ENCODE measurements at regions not wholly inside any gene's neighbourhood (a gene's known extent, or its start where the extent isn't known, plus 50 kb on each side); places are given as distances from the start of the nearest gene placed in this dataset.

- Mint-ChIP-seq H3K4me1 (ENCODE audit: low read depth) (peaks cover 8% of the 10 kb centered on the region), H3K27ac (no peak overlapping the region), H3K4me3 (no peak overlapping the region), H3K27me3 (peaks cover 4% of the 10 kb centered on the region), H3K9me3 (peaks cover 14% of the 10 kb centered on the region), H3K36me3 (ENCODE audit: low read depth) (no peaks in the 10 kb centered on the region)
- intact Hi-C loops (cut with micrococcal nuclease): no loop called here
These were observed 385.9 kb downstream of the MFSD1 start for GRCh38 chr3:159187706-159188105.

GRCh38 chr3:159189994-159190669 is 388.3 kb downstream of the MFSD1 start:
- no peaks in the 10 kb centered on the region for H3K9me3 Mint-ChIP-seq
- intact Hi-C loops (cut with micrococcal nuclease): no loop called here
- peaks cover 4% of the 10 kb centered on the region for H3K27me3 Mint-ChIP-seq
- no peak overlapping the region for H3K27ac Mint-ChIP-seq
- no peak overlapping the region for H3K4me3 Mint-ChIP-seq
- no peaks in the 10 kb centered on the region for H3K36me3 Mint-ChIP-seq (ENCODE audit: low read depth)
- H3K4me1 Mint-ChIP-seq (ENCODE audit: low read depth): peaks cover 8% of the 10 kb centered on the region

GRCh38 chr3:159191447-159191846 is 389.6 kb downstream of the MFSD1 start:
- H3K4me3 Mint-ChIP-seq: no peak overlapping the region
- no peaks in the 10 kb centered on the region for H3K36me3 Mint-ChIP-seq (ENCODE audit: low read depth)
- H3K9me3 Mint-ChIP-seq: peaks cover 2% of the 10 kb centered on the region
- H3K27me3 Mint-ChIP-seq: peaks cover 4% of the 10 kb centered on the region
- H3K4me1 Mint-ChIP-seq (ENCODE audit: low read depth): no peaks in the 10 kb centered on the region
- intact Hi-C loops (cut with micrococcal nuclease): no loop called here
- no peak overlapping the region for H3K27ac Mint-ChIP-seq

- Mint-ChIP-seq H3K4me1 (ENCODE audit: low read depth) (no peaks in the 10 kb centered on the region), H3K36me3 (ENCODE audit: low read depth) (no peaks in the 10 kb centered on the region), H3K4me3 (no peak overlapping the region), H3K27ac (no peak overlapping the region), H3K9me3 (peaks cover 25% of the 10 kb centered on the region), H3K27me3 (no peaks in the 10 kb centered on the region)
- intact Hi-C loops (cut with micrococcal nuclease): no loop called here
These were observed 394.5 kb downstream of the MFSD1 start for GRCh38 chr3:159196359-159196758.

- H3K4me1 Mint-ChIP-seq (ENCODE audit: low read depth): no peaks in the 10 kb centered on the region
- no peak overlapping the region for H3K4me3 Mint-ChIP-seq
- H3K36me3 Mint-ChIP-seq (ENCODE audit: low read depth): no peaks in the 10 kb centered on the region
- H3K27me3 Mint-ChIP-seq: no peaks in the 10 kb centered on the region
- peaks cover 31% of the 10 kb centered on the region for H3K9me3 Mint-ChIP-seq
- H3K27ac Mint-ChIP-seq: no peak overlapping the region
- intact Hi-C loops (cut with micrococcal nuclease): no loop called here
These were observed 398.3 kb downstream of the MFSD1 start for GRCh38 chr3:159200176-159200575.

- Mint-ChIP-seq H3K36me3 (ENCODE audit: low read depth) (no peaks in the 10 kb centered on the region), H3K9me3 (peaks cover 16% of the 10 kb centered on the region), H3K27ac (no peak overlapping the region), H3K4me3 (no peak overlapping the region), H3K4me1 (ENCODE audit: low read depth) (no peaks in the 10 kb centered on the region), H3K27me3 (no peaks in the 10 kb centered on the region)
- intact Hi-C loops (cut with micrococcal nuclease): no loop called here
These were observed 406.2 kb downstream of the MFSD1 start for GRCh38 chr3:159208050-159208449.

GRCh38 chr3:159209459-159209858 is 407.6 kb downstream of the MFSD1 start:
- no peaks in the 10 kb centered on the region for H3K27me3 Mint-ChIP-seq
- H3K4me3 Mint-ChIP-seq: no peak overlapping the region
- H3K27ac Mint-ChIP-seq: no peak overlapping the region
- peaks cover 16% of the 10 kb centered on the region for H3K9me3 Mint-ChIP-seq
- intact Hi-C loops (cut with micrococcal nuclease): no loop called here
- H3K36me3 Mint-ChIP-seq (ENCODE audit: low read depth): no peaks in the 10 kb centered on the region
- no peaks in the 10 kb centered on the region for H3K4me1 Mint-ChIP-seq (ENCODE audit: low read depth)

GRCh38 chr3:159210336-159210735 is 408.5 kb downstream of the MFSD1 start:
- Mint-ChIP-seq H3K27me3 (no peaks in the 10 kb centered on the region), H3K27ac (no peak overlapping the region)

GRCh38 chr3:159216311-159216710 is 414.5 kb downstream of the MFSD1 start:
- H3K27me3 Mint-ChIP-seq: no peaks in the 10 kb centered on the region
- intact Hi-C loops (cut with micrococcal nuclease): no loop called here
- no peaks in the 10 kb centered on the region for H3K9me3 Mint-ChIP-seq

More at GRCh38 chr3:159210336-159210735, 408.5 kb downstream of the MFSD1 start:
- Mint-ChIP-seq H3K4me3 (no peak overlapping the region), H3K9me3 (peaks cover 10% of the 10 kb centered on the region), H3K36me3 (ENCODE audit: low read depth) (no peaks in the 10 kb centered on the region), H3K4me1 (ENCODE audit: low read depth) (no peaks in the 10 kb centered on the region)
- intact Hi-C loops (cut with micrococcal nuclease): no loop called here

GRCh38 chr3:159219231-159219630 is 417.4 kb downstream of the MFSD1 start:
- H3K27me3 Mint-ChIP-seq: no peaks in the 10 kb centered on the region
- H3K9me3 Mint-ChIP-seq: no peaks in the 10 kb centered on the region
- H3K4me1 Mint-ChIP-seq (ENCODE audit: low read depth): no peaks in the 10 kb centered on the region
- no peak overlapping the region for H3K4me3 Mint-ChIP-seq
- H3K36me3 Mint-ChIP-seq (ENCODE audit: low read depth): no peaks in the 10 kb centered on the region
- intact Hi-C loops (cut with micrococcal nuclease): no loop called here
- no peak overlapping the region for H3K27ac Mint-ChIP-seq

More at GRCh38 chr3:159216311-159216710, 414.5 kb downstream of the MFSD1 start:
- H3K4me1 Mint-ChIP-seq (ENCODE audit: low read depth): no peaks in the 10 kb centered on the region
- H3K4me3 Mint-ChIP-seq: no peak overlapping the region
- no peaks in the 10 kb centered on the region for H3K36me3 Mint-ChIP-seq (ENCODE audit: low read depth)
- no peak overlapping the region for H3K27ac Mint-ChIP-seq

- Mint-ChIP-seq H3K4me1 (ENCODE audit: low read depth) (no peaks in the 10 kb centered on the region), H3K27ac (no peak overlapping the region), H3K4me3 (no peak overlapping the region), H3K36me3 (ENCODE audit: low read depth) (no peaks in the 10 kb centered on the region), H3K9me3 (no peaks in the 10 kb centered on the region), H3K27me3 (no peaks in the 10 kb centered on the region)
- intact Hi-C loops (cut with micrococcal nuclease): no loop called here
These were observed 419.5 kb downstream of the MFSD1 start for GRCh38 chr3:159221335-159221734.

- Mint-ChIP-seq H3K36me3 (ENCODE audit: low read depth) (no peaks in the 10 kb centered on the region), H3K27ac (no peak overlapping the region), H3K4me3 (no peak overlapping the region), H3K4me1 (ENCODE audit: low read depth) (no peaks in the 10 kb centered on the region), H3K9me3 (peaks cover 9% of the 10 kb centered on the region), H3K27me3 (no peaks in the 10 kb centered on the region)
- intact Hi-C loops (cut with micrococcal nuclease): no loop called here
These were observed 427.3 kb downstream of the MFSD1 start for GRCh38 chr3:159229116-159229680.

GRCh38 chr3:159232966-159233365 is 431.1 kb downstream of the MFSD1 start:
- H3K4me3 Mint-ChIP-seq: no peak overlapping the region
- no peaks in the 10 kb centered on the region for H3K36me3 Mint-ChIP-seq (ENCODE audit: low read depth)
- H3K27ac Mint-ChIP-seq: no peak overlapping the region
- intact Hi-C loops (cut with micrococcal nuclease): no loop called here
- peaks cover 9% of the 10 kb centered on the region for H3K9me3 Mint-ChIP-seq
- H3K4me1 Mint-ChIP-seq (ENCODE audit: low read depth): no peaks in the 10 kb centered on the region
- peaks cover 2% of the 10 kb centered on the region for H3K27me3 Mint-ChIP-seq

- no peak overlapping the region for H3K27ac Mint-ChIP-seq
These were observed 431.9 kb downstream of the MFSD1 start for GRCh38 chr3:159233734-159234133.

GRCh38 chr3:159234306-159234705 is 432.5 kb downstream of the MFSD1 start:
- peaks cover 9% of the 10 kb centered on the region for H3K9me3 Mint-ChIP-seq
- no peak overlapping the region for H3K27ac Mint-ChIP-seq
- intact Hi-C loops (cut with micrococcal nuclease): no loop called here
- H3K27me3 Mint-ChIP-seq: peaks cover 6% of the 10 kb centered on the region
- H3K4me1 Mint-ChIP-seq (ENCODE audit: low read depth): no peaks in the 10 kb centered on the region
- H3K36me3 Mint-ChIP-seq (ENCODE audit: low read depth): no peaks in the 10 kb centered on the region
- no peak overlapping the region for H3K4me3 Mint-ChIP-seq

More at GRCh38 chr3:159233734-159234133, 431.9 kb downstream of the MFSD1 start:
- intact Hi-C loops (cut with micrococcal nuclease): no loop called here
- H3K9me3 Mint-ChIP-seq: peaks cover 9% of the 10 kb centered on the region
- peaks cover 5% of the 10 kb centered on the region for H3K27me3 Mint-ChIP-seq
- no peaks in the 10 kb centered on the region for H3K4me1 Mint-ChIP-seq (ENCODE audit: low read depth)
- H3K36me3 Mint-ChIP-seq (ENCODE audit: low read depth): no peaks in the 10 kb centered on the region
- H3K4me3 Mint-ChIP-seq: no peak overlapping the region

Data from dendritic cell treated with granulocyte-macrophage colony-stimulating factor and Interleukin-4, amounts not matched to agents 40 ng/mL and 50 ng/mL, for 4 days (primary cell).